ENCODE measurements at regions not wholly inside any gene's neighbourhood (a gene's known extent, or its start where the extent isn't known, plus 50 kb on each side); places are given as distances from the start of the nearest gene placed in this dataset.

DNA sequence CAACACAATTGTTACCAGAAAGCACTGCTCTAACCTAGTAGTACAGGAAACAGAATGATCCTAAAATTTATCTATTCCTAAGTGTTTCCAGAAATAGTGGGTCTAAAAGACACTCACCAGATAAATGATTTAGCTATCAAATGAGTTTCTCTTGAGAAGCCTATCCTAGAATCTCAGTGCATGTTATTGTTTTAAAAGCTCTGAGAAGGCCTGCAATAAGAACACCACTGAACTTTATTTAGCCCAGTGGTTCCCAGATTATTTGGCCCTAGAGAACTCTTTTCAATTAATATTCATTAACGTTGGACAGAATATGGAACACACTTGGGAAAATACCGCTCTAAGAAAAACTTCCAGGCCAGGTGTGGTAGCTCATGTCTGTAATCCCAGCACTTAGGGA lies 220.1 kb upstream of the GHITM start:
- TF ChIP-seq POLR2A (IDR thresholded peaks at IDR 0.05) = no peak
- no peak for TF ChIP-seq CTCF (IDR thresholded peaks at IDR 0.05)
